K562 (cell line): ENCODE measurements at regions not wholly inside any gene's neighbourhood (a gene's known extent, or its start where the extent isn't known, plus 50 kb on each side); places are given as distances from the start of the nearest gene placed in this dataset.

Experiments used
- ATAC-seq: fragments of 200-7000 bp; cut with Tn5 transposase; 3 replicates; pipeline ENCODE4 v1.9.1; 2020; ENCODE audit warnings: moderate library complexity
- BruUV-seq: library from RNA; stranded (reverse); fragments of 400-500 nt; replicated peaks from 2 replicates; lab custom pipeline; 2021; lab: Mats Ljungman, UMichigan
- CTCF ChIA-PET: fragments of 300-600 bp; formaldehyde crosslinking; extraction: SDS; loops from one replicate; lab custom pipeline; 2021; ENCODE audit warnings: low intra/inter-chr PET ratio; lab: Yijun Ruan, JAX
- POLR2A ChIA-PET: fragments of 300-600, 350-650 bp; sonication (Branson Sonifier 250); formaldehyde crosslinking; extraction: SDS; loops from one replicate; lab custom pipeline; 2021; ENCODE audit warnings: antibody characterized with exemption, inconsistent platforms; lab: Yijun Ruan, JAX
- DNase-seq, 4 experiments: peaks; one replicate each; pipeline versions ENCODE4 v3.0.0 to v3.0.0-alpha.2; 2011 to 2018; ENCODE audit warnings: low spot score in 3 of 4, mixed read lengths in 3 of 4; ENCODE audit errors: extremely low read depth in 1 of 4
- FAIRE-seq: peaks from 2 replicates; lab custom pipeline; 2011; peaks lifted over from hg19 to GRCh38; lab: Jason Lieb, UNC
- H2AFZ ChIP-seq: 2 replicates; pipeline ENCODE4 v1.6.0; 2011; ENCODE audit warnings: low read depth, low read length, control low read depth, inconsistent platforms
- H3K27ac ChIP-seq: fragments of 200-600 bp; 3 replicates; pipeline ENCODE4 v1.8.0; 2011; ENCODE audit warnings: low read depth, mild to moderate bottlenecking, control low read depth, inconsistent platforms, low read length, moderate library complexity, mixed read lengths; ENCODE audit errors: extremely low read depth
- H3K27me3 ChIP-seq, 2 experiments: fragments of 300-600 bp in 1 of 2; 2 replicates in 1 of 2; 3 replicates in 1 of 2; pipeline versions ENCODE4 v1.6.0 to v1.8.0; 2011; ENCODE audit warnings: inconsistent platforms in 2 of 2, low read length in 2 of 2, mild to moderate bottlenecking in 1 of 2, mixed read lengths in 1 of 2, moderate library complexity in 1 of 2; ENCODE audit not compliant: control insufficient read depth in 2 of 2, insufficient read depth in 2 of 2
- H3K36me3 ChIP-seq: fragments of 300-600 bp; 3 replicates; pipeline ENCODE4 v1.8.0; 2011; ENCODE audit warnings: mild to moderate bottlenecking, low read length, inconsistent platforms; ENCODE audit not compliant: control insufficient read depth, insufficient read depth
- H3K4me1 ChIP-seq, 2 experiments: fragments of 200-600 bp in 1 of 2; replicated peaks in 1 of 2; 2 replicates in 1 of 2; 3 replicates in 1 of 2; pipeline versions ENCODE4 v1.5.1 to v1.8.0; 2011; ENCODE audit warnings: inconsistent platforms in 2 of 2, low read length in 2 of 2, mild to moderate bottlenecking in 1 of 2, mixed read lengths in 1 of 2, moderate library complexity in 1 of 2; ENCODE audit not compliant: control insufficient read depth in 2 of 2, insufficient read depth in 2 of 2
- H3K4me2 ChIP-seq: 2 replicates; pipeline ENCODE4 v1.6.1; 2011; ENCODE audit warnings: low read length, control low read depth, inconsistent platforms, mixed read lengths; ENCODE audit not compliant: insufficient read depth
- H3K4me3 ChIP-seq: fragments of 200-600 bp; sonication (generic), shearing (Covaris generic); 2 replicates; pipeline ENCODE4 v1.5.1; 2016; ENCODE audit warnings: control low read depth, inconsistent platforms
- H3K79me2 ChIP-seq: fragments of 200-600 bp; 3 replicates; pipeline ENCODE4 v1.8.0; 2011; ENCODE audit warnings: low read length, inconsistent platforms; ENCODE audit not compliant: control insufficient read depth, insufficient read depth
- H3K9ac ChIP-seq, 2 experiments: 2 replicates each; pipeline versions ENCODE4 v1.6.0 to v1.6.1; 2011; ENCODE audit warnings: low read depth in 2 of 2, low read length in 2 of 2, control low read depth in 1 of 2, inconsistent platforms in 1 of 2, mild to moderate bottlenecking in 1 of 2, mixed read lengths in 1 of 2; ENCODE audit not compliant: insufficient read depth in 1 of 2
- H3K9me1 ChIP-seq: one replicate; pipeline ENCODE4 v1.6.0; 2011; ENCODE audit warnings: inconsistent platforms, mild to moderate bottlenecking, low read length, moderate library complexity; ENCODE audit not compliant: control insufficient read depth, insufficient read depth
- H3K9me3 ChIP-seq: replicated peaks from 2 replicates; pipeline ENCODE4 v1.5.1; 2011; ENCODE audit warnings: low read depth, low read length, inconsistent platforms; ENCODE audit not compliant: control insufficient read depth, insufficient read depth
- H4K20me1 ChIP-seq: replicated peaks from 2 replicates; pipeline ENCODE4 v1.6.1; 2011; ENCODE audit warnings: low read length, inconsistent platforms, mixed read lengths; ENCODE audit not compliant: control insufficient read depth, insufficient read depth
- CHD1 ChIP-seq: fragments of 200-600 bp; sonication (generic); IDR thresholded peaks from one replicate; pipeline ENCODE4 v1.6.1; 2012; ENCODE audit warnings: mild to moderate bottlenecking, moderate library complexity, low read length, inconsistent platforms
- ELK3 ChIP-seq: fragments of 450-650 bp; formaldehyde crosslinking; IDR thresholded peaks from 2 replicates; pipeline ENCODE4 v1.4.0; 2020; ENCODE audit warnings: mild to moderate bottlenecking
- FOXJ2 ChIP-seq: fragments of 200-800 bp; sonication (Bioruptor generic); IDR thresholded peaks from 2 replicates; pipeline ENCODE4 v1.6.1; 2016; ENCODE audit warnings: missing genetic modification characterization, missing compliant biosample characterization
- HDGF ChIP-seq: fragments of 450-650 bp; IDR thresholded peaks from 2 replicates; pipeline ENCODE4 v1.6.1; 2016
- KLF13 ChIP-seq: fragments of 450-650 bp; IDR thresholded peaks from 2 replicates; pipeline ENCODE4 v1.6.1; 2016; ENCODE audit warnings: missing genetic modification characterization, low read depth, mild to moderate bottlenecking, missing compliant biosample characterization, moderate library complexity, borderline replicate concordance
- SP1 ChIP-seq: sonication (generic); formaldehyde crosslinking; IDR thresholded peaks from 2 replicates; pipeline ENCODE4 v1.8.1; 2022; ENCODE audit warnings: mild to moderate bottlenecking, missing genetic modification reagents
- TEAD2 ChIP-seq: fragments of 450-650 bp; IDR thresholded peaks from 2 replicates; pipeline ENCODE4 v1.6.1; 2016; ENCODE audit warnings: missing genetic modification characterization, control low read depth, missing compliant biosample characterization
- ZNF3 ChIP-seq: fragments of 250-450 bp; sonication (Bioruptor Pico); IDR thresholded peaks from 2 replicates; pipeline ENCODE4 v1.5.0; 2021; ENCODE audit warnings: mild to moderate bottlenecking, moderate library complexity
- WGBS: fragments of 100-300 bp; shearing (Covaris generic); methylation state at CpG from one replicate; pipeline ENCODE4 v1.1.6; 2016; ENCODE audit warnings: low coverage, mixed read lengths; ENCODE audit not compliant: insufficient coverage; ENCODE audit errors: missing lambda C conversion rate; 5-methylcytosine and 5-hydroxymethylcytosine counted together
- in situ Hi-C: fragments of 300-500 bp; cut with MboI; formaldehyde crosslinking; loops from 4 replicates; pipeline ENCODE4 v1.15.0; 2018; ENCODE audit warnings: inconsistent platforms, mixed read lengths
- intact Hi-C: fragments of 100-400 bp; cut with micrococcal nuclease; formaldehyde crosslinking; loops from 2 replicates; pipeline ENCODE4 v1.14.2; 2022
- TF ChIP-seq, protein P1 (sequence below): fragments of 250-450 bp; sonication (Bioruptor Pico); IDR thresholded peaks from 2 replicates; pipeline ENCODE4 v1.6.1; 2021; ENCODE audit warnings: mild to moderate bottlenecking
- TF ChIP-seq, protein P2 (sequence below): sonication (generic); formaldehyde crosslinking; IDR thresholded peaks from 2 replicates; pipeline ENCODE4 v1.8.0; 2023; ENCODE audit warnings: mild to moderate bottlenecking, missing genetic modification reagents
- TF ChIP-seq, protein P3 (sequence below): fragments of 250-450 bp; sonication (Bioruptor Pico); IDR thresholded peaks from 2 replicates; pipeline ENCODE4 v1.5.0; 2021

DNA sequence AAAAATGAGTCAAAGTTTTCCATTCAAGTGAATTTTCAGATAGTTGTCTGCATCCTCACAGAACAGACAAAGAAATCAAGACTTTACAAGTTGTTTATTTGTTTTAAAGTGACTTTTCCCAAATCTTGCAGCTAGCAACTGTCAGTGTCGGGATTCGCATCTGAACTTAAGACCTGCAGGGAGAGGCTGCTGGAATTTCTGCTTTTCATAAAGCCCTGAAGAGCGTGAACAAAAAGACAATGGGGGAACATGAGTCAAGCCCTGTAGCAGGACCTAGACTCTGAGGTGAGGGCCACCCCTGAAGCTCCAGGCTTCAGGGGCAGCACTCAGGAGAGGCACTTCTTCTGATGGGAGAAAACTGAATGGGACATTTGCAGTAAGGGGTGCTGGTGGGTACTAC is 108.2 kb upstream of the CTAGE1 start:
- Histone ChIP-seq H3K9ac (no peak overlapping the region), H3K36me3 (no peaks in the 10 kb centered on the region), H3K9me1 (no peaks in the 10 kb centered on the region), H3K4me2 (no peak overlapping the region), H2AFZ (no peak overlapping the region), H3K4me1 (peaks cover 0 to 4% of the 10 kb centered on the region in 2 experiments; a peak in 1 of 5 replicates), H3K27me3 (peaks cover 16 to 17% of the 10 kb centered on the region in 2 experiments; a peak in 3 of 5 replicates), H3K9me3 (no peaks in the 10 kb centered on the region), H4K20me1 (no peaks in the 10 kb centered on the region), H3K79me2 (no peaks in the 10 kb centered on the region), H3K4me3 (no peak overlapping the region), H3K27ac (no peak overlapping the region)
- ATAC-seq = no peak
- TF ChIP-seq FOXJ2 (tag) = no peak
- TF ChIP-seq, protein P1, sequence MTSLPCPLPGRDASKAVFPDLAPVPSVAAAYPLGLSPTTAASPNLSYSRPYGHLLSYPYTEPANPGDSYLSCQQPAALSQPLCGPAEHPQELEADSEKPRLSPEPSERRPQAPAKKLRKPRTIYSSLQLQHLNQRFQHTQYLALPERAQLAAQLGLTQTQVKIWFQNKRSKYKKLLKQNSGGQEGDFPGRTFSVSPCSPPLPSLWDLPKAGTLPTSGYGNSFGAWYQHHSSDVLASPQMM (CRISPR knock-in tag) = no peak
- no peak for TF ChIP-seq KLF13
- 5% methylated on average over 3 of the region's 3 CpGs for WGBS
- no TSS peak for BruUV-seq
- DNase-seq = no peak
- POLR2A ChIA-PET = no interaction called here
- CTCF ChIA-PET = interaction anchor here (0.5 kb wide), 1 partner anchor 474 kb away, joined by 5 read pairs; no protein-coding TSS in a partner anchor
- FAIRE-seq = no peak
- intact Hi-C loops = no loop called here
- in situ Hi-C loops = no loop called here

GRCh38 chr18:22528291-22528690 is 110.6 kb upstream of the CTAGE1 start:
- no peaks in the 10 kb centered on the region for H3K9me1 ChIP-seq
- ChIA-PET CTCF (no interaction called here), POLR2A (interaction anchor here (0.7 kb wide), 1 partner anchor 1846 kb away, joined by 3 read pairs; no protein-coding TSS in a partner anchor)
- H3K79me2 ChIP-seq = no peaks in the 10 kb centered on the region
- H3K27me3 ChIP-seq = peaks cover 16 to 17% of the 10 kb centered on the region in 2 experiments; a peak in 3 of 5 replicates
- no peak for ATAC-seq
- H3K4me3 ChIP-seq = no peak overlapping the region
- H3K9ac ChIP-seq = no peak overlapping the region
- H2AFZ ChIP-seq = no peak overlapping the region
- DNase-seq = no peak
- no peaks in the 10 kb centered on the region for H3K9me3 ChIP-seq
- H4K20me1 ChIP-seq = no peaks in the 10 kb centered on the region
- BruUV-seq = no TSS peak
- no peak overlapping the region for H3K4me2 ChIP-seq
- 32% methylated on average over 3 of the region's 3 CpGs for WGBS
- peaks cover 0 to 4% of the 10 kb centered on the region in 2 experiments; a peak in 1 of 5 replicates for H3K4me1 ChIP-seq
- H3K27ac ChIP-seq = no peak overlapping the region
- no peaks in the 10 kb centered on the region for H3K36me3 ChIP-seq
- in situ Hi-C loops (no loop called here), intact Hi-C loops (no loop called here)
- peak; percentile 58 for FAIRE-seq
- TF ChIP-seq ELK3 (CRISPR knock-in tag) = no peak
- TF ChIP-seq ZNF3 (CRISPR knock-in tag) = no peak
- no peak for TF ChIP-seq SP1 (CRISPR knock-in tag)
- TF ChIP-seq, protein P2, sequence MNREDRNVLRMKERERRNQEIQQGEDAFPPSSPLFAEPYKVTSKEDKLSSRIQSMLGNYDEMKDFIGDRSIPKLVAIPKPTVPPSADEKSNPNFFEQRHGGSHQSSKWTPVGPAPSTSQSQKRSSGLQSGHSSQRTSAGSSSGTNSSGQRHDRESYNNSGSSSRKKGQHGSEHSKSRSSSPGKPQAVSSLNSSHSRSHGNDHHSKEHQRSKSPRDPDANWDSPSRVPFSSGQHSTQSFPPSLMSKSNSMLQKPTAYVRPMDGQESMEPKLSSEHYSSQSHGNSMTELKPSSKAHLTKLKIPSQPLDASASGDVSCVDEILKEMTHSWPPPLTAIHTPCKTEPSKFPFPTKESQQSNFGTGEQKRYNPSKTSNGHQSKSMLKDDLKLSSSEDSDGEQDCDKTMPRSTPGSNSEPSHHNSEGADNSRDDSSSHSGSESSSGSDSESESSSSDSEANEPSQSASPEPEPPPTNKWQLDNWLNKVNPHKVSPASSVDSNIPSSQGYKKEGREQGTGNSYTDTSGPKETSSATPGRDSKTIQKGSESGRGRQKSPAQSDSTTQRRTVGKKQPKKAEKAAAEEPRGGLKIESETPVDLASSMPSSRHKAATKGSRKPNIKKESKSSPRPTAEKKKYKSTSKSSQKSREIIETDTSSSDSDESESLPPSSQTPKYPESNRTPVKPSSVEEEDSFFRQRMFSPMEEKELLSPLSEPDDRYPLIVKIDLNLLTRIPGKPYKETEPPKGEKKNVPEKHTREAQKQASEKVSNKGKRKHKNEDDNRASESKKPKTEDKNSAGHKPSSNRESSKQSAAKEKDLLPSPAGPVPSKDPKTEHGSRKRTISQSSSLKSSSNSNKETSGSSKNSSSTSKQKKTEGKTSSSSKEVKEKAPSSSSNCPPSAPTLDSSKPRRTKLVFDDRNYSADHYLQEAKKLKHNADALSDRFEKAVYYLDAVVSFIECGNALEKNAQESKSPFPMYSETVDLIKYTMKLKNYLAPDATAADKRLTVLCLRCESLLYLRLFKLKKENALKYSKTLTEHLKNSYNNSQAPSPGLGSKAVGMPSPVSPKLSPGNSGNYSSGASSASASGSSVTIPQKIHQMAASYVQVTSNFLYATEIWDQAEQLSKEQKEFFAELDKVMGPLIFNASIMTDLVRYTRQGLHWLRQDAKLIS (CRISPR knock-in tag) = no peak
- TF ChIP-seq HDGF = no peak
- TF ChIP-seq, protein P3, sequence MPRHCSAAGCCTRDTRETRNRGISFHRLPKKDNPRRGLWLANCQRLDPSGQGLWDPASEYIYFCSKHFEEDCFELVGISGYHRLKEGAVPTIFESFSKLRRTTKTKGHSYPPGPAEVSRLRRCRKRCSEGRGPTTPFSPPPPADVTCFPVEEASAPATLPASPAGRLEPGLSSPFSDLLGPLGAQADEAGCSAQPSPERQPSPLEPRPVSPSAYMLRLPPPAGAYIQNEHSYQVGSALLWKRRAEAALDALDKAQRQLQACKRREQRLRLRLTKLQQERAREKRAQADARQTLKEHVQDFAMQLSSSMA (CRISPR knock-in tag) = no peak
- no peak for TF ChIP-seq CHD1
- TF ChIP-seq TEAD2 (tag) = no peak
